MM.1S (cell line): ENCODE measurements at regions not wholly inside any gene's neighbourhood (a gene's known extent, or its start where the extent isn't known, plus 50 kb on each side); places are given as distances from the start of the nearest gene placed in this dataset.

Source experiments
- EZH2 ChIP-seq: fragments of 300-600 bp; sonication (generic); optimal IDR thresholded peaks from 2 replicates; pipeline ENCODE3; 2017; ENCODE audit warnings: low read depth, mild to moderate bottlenecking, antibody characterized with exemption, low read length, mixed read lengths
- EZH2phosphoT487 ChIP-seq: fragments of 300-600 bp; sonication (generic); IDR thresholded peaks from 2 replicates; pipeline ENCODE4 v1.6.1; 2018; ENCODE audit warnings: antibody characterized with exemption, low read length
- TF ChIP-seq, protein P1 (sequence below): fragments of 300-600 bp; sonication (generic); IDR thresholded peaks from 2 replicates; pipeline ENCODE4 v1.5.1; 2016; ENCODE audit warnings: antibody characterized with exemption, low read length, mixed read lengths

- TF ChIP-seq, protein P1, sequence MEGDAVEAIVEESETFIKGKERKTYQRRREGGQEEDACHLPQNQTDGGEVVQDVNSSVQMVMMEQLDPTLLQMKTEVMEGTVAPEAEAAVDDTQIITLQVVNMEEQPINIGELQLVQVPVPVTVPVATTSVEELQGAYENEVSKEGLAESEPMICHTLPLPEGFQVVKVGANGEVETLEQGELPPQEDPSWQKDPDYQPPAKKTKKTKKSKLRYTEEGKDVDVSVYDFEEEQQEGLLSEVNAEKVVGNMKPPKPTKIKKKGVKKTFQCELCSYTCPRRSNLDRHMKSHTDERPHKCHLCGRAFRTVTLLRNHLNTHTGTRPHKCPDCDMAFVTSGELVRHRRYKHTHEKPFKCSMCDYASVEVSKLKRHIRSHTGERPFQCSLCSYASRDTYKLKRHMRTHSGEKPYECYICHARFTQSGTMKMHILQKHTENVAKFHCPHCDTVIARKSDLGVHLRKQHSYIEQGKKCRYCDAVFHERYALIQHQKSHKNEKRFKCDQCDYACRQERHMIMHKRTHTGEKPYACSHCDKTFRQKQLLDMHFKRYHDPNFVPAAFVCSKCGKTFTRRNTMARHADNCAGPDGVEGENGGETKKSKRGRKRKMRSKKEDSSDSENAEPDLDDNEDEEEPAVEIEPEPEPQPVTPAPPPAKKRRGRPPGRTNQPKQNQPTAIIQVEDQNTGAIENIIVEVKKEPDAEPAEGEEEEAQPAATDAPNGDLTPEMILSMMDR: no peak
- TF ChIP-seq EZH2 (no peak), EZH2phosphoT487 (no peak)
These were observed 154.3 kb upstream of the CXCL12 start for GRCh38 chr10:44539178-44539577.
